CD4-positive, CD25-positive, alpha-beta regulatory T cell (primary cell): ENCODE measurements at regions not wholly inside any gene's neighbourhood (a gene's known extent, or its start where the extent isn't known, plus 50 kb on each side); places are given as distances from the start of the nearest gene placed in this dataset.

Experiments
- ATAC-seq, 2 donors: fragments of 150-1000 bp; cut with Tn5 transposase; one replicate each; pipeline ENCODE4 v1.10.0; 2021; ENCODE audit warnings: low read depth in 2 of 2, moderate number of reproducible peaks in 2 of 2, moderate library complexity in 1 of 2
- DNase-seq, 3 donors: peaks; one replicate each; pipeline versions ENCODE4 v3.0.0 to v3.0.0-alpha.2; 2012 to 2022; ENCODE audit warnings: mixed read lengths in 1 of 3
- H3K27ac ChIP-seq: one replicate; pipeline ENCODE4 v1.7.0; 2013; ENCODE audit warnings: mild to moderate bottlenecking, low read length; ENCODE audit not compliant: insufficient read depth, poor library complexity, severe bottlenecking
- H3K27me3 ChIP-seq: one replicate; pipeline ENCODE4 v1.7.0; 2013; ENCODE audit warnings: low read length; ENCODE audit not compliant: control insufficient read depth, insufficient read depth
- H3K36me3 ChIP-seq: one replicate; pipeline ENCODE4 v1.7.0; 2013; ENCODE audit warnings: mild to moderate bottlenecking, low read length, moderate library complexity; ENCODE audit not compliant: control insufficient read depth, insufficient read depth
- H3K4me1 ChIP-seq: 2 replicates; pipeline ENCODE4 v1.7.0; 2013; ENCODE audit warnings: mild to moderate bottlenecking, low read length; ENCODE audit not compliant: insufficient read depth, control insufficient read depth, poor library complexity, severe bottlenecking
- H3K4me3 ChIP-seq: one replicate; pipeline ENCODE4 v1.7.0; 2013; ENCODE audit warnings: low read depth, mild to moderate bottlenecking, low read length, moderate library complexity
- H3K9me3 ChIP-seq, 2 experiments: 1 replicate in 1 of 2; 2 replicates in 1 of 2; pipeline ENCODE4 v1.7.0; 2013; ENCODE audit warnings: low read length in 2 of 2, mild to moderate bottlenecking in 1 of 2, moderate library complexity in 1 of 2; ENCODE audit not compliant: control insufficient read depth in 2 of 2
- H3K27ac Mint-ChIP-seq, 3 donors: one replicate each; pipeline ENCODE4 v1.8.0; 2020 to 2022; ENCODE audit warnings: mild to moderate bottlenecking in 3 of 3, mixed read lengths in 3 of 3, moderate library complexity in 2 of 3
- H3K27me3 Mint-ChIP-seq: one replicate; pipeline ENCODE4 v1.8.0; 2022; ENCODE audit warnings: mild to moderate bottlenecking, mixed read lengths
- H3K36me3 Mint-ChIP-seq: one replicate; pipeline ENCODE4 v1.8.0; 2020; ENCODE audit warnings: mixed read lengths
- H3K4me1 Mint-ChIP-seq, 4 donors: one replicate each; pipeline ENCODE4 v1.8.0; 2020 to 2022; ENCODE audit warnings: mixed read lengths in 4 of 4, mild to moderate bottlenecking in 1 of 4
- H3K4me3 Mint-ChIP-seq, 4 donors: one replicate each; pipeline ENCODE4 v1.8.0; 2020 to 2022; ENCODE audit warnings: mild to moderate bottlenecking in 4 of 4, mixed read lengths in 4 of 4, moderate library complexity in 3 of 4
- H3K9me3 Mint-ChIP-seq, 7 donors: one replicate each; pipeline ENCODE4 v1.8.0; 2020 to 2022; ENCODE audit warnings: mixed read lengths in 7 of 7, mild to moderate bottlenecking in 3 of 7, moderate library complexity in 2 of 7

DNA sequence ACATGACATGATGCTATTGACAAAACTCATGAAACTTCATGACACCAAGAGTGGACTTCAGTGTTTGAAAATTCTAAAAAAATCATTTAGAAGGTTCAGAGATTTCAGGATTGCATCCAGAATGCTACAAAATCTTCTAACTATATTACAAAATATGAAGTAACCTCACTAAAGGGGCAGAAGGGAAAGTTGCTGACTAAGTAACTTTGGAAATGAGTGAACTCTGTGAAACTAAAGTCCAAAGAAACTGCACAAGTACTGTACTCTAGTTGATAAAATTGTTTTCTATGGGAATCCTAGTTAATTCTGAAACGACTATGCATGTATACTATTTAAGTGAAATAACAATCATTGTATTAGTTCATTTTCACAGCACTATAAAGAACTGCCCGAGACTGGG is 184.4 kb downstream of the LYPLAL1 start:
- H3K4me1 ChIP-seq = no peaks in the 10 kb centered on the region
- Mint-ChIP-seq H3K27ac (no peak overlapping the region), H3K27me3 (no peaks in the 10 kb centered on the region), H3K4me1 (no peaks in the 10 kb centered on the region), H3K9me3 (peaks cover 0 to 3% (median 0%) of the 10 kb centered on the region in 7 donors), H3K36me3 (no peaks in the 10 kb centered on the region), H3K4me3 (no peak overlapping the region)
- H3K36me3 ChIP-seq = no peaks in the 10 kb centered on the region
- DNase-seq (no peak), ATAC-seq (no peak)
- H3K27ac ChIP-seq = no peak overlapping the region
- no peaks in the 10 kb centered on the region for H3K27me3 ChIP-seq
- H3K4me3 ChIP-seq = no peak overlapping the region
- H3K9me3 ChIP-seq = no peaks in the 10 kb centered on the region

DNA sequence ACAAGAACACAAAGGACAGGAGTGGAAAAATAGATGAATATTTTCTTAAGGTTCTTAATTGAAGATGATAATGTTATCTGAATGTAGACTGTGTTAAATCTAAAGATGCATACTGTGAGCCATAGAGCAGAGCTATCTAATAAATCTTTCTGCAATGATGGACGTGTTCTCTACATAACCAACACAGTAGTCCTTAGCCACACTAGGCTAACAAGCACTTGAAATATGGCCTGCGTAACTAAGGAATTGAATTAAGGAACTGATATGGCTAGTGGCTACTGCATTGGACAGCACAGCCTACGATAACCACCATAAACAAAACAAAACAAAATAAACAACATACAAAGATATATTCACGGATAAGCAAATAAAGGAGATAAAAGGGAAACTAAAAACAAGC is 181.3 kb downstream of the LYPLAL1 start:
- H3K27me3 Mint-ChIP-seq = no peaks in the 10 kb centered on the region
- no peak overlapping the region for H3K4me3 Mint-ChIP-seq
- peaks cover 0 to 3% (median 0%) of the 10 kb centered on the region in 7 donors for H3K9me3 Mint-ChIP-seq
- H3K9me3 ChIP-seq = no peaks in the 10 kb centered on the region
- H3K27ac ChIP-seq = no peak overlapping the region
- H3K36me3 Mint-ChIP-seq = no peaks in the 10 kb centered on the region
- no peak overlapping the region for H3K4me3 ChIP-seq
- H3K4me1 ChIP-seq = no peaks in the 10 kb centered on the region
- no peak for ATAC-seq
- H3K27ac Mint-ChIP-seq = no peak overlapping the region
- no peaks in the 10 kb centered on the region for H3K36me3 ChIP-seq
- no peak for DNase-seq
- no peaks in the 10 kb centered on the region for H3K4me1 Mint-ChIP-seq
- no peaks in the 10 kb centered on the region for H3K27me3 ChIP-seq

DNA sequence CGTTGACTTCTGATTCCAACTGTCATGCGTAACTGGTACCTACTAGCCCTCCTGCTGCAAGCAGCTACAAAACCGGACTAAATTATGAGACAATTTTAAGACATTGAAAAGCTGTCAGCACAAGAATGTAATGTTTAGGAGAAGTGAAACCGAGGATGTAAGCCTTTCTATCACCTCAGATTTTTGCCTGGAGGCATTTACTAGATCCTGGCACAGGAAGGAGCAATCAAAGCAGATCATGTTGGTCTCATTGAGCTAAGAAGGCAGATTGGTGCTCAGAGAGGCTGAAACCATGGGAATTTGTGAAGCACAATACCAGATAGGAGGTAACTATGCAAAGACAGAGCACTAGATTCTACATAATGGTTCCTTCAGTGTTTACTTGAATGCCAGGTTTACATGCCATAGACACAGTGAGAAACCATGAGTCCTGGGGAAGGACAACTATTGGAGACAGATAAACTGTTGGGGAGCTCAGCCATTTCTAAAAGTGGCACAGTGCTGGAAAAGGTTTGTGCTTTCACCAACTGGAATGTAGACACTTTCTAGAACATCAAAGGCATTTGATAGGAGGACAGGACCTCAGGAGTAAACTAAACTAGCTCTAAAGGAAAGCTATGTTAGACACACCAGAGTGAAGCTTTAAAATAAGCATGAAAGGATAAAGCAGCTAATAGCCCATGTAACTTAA is 179.4 kb downstream of the LYPLAL1 start:
- Histone ChIP-seq H3K4me1 (no peaks in the 10 kb centered on the region), H3K36me3 (no peaks in the 10 kb centered on the region), H3K9me3 (no peaks in the 10 kb centered on the region), H3K27me3 (no peaks in the 10 kb centered on the region), H3K27ac (no peak overlapping the region), H3K4me3 (no peak overlapping the region)
- no peaks in the 10 kb centered on the region for H3K27me3 Mint-ChIP-seq
- H3K4me1 Mint-ChIP-seq = no peaks in the 10 kb centered on the region
- H3K9me3 Mint-ChIP-seq = peaks cover 0 to 9% (median 3%) of the 10 kb centered on the region in 7 donors
- DNase-seq (no peak), ATAC-seq (no peak)
- H3K4me3 Mint-ChIP-seq = no peak overlapping the region
- no peak overlapping the region for H3K27ac Mint-ChIP-seq
- no peaks in the 10 kb centered on the region for H3K36me3 Mint-ChIP-seq

DNA sequence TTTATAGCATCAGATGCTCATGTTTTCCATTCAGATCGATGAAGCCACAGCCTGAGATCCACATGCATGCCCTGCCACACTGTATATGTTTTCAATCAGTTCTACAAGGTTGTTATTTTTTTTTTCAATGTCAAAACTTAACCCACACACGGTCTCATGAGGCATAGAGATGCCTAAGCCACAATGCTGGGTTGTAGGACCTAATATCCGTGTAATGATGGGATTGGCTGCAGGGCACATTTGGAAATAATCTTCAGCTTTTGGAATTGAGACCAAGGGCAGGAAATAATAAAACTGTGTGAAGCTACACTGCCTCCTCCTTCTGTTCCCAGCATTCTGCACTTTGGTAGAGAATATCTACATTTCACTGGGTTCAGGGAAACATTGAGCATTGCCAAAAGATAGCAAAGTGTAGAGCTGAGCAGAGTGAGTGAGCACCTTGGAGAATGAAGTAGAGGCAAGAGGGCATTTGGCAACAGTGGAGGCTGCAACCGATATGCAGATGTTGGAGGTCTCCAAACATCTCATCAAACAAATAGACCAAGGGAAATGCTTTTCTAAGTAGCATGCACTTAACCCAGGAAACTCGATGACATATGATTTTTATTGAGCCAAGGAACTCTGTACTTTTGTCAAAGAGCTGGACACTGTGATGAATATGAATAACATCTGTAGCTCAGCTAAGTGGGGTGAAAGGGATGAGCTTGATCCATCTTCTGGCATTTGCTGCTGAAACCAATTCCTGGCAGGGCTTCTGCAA is 176.7 kb downstream of the LYPLAL1 start:
- Mint-ChIP-seq H3K27ac (no peak overlapping the region), H3K36me3 (no peaks in the 10 kb centered on the region), H3K27me3 (no peaks in the 10 kb centered on the region), H3K4me1 (no peaks in the 10 kb centered on the region), H3K4me3 (no peak overlapping the region), H3K9me3 (peaks cover 0 to 20% (median 5%) of the 10 kb centered on the region in 7 donors)
- no peaks in the 10 kb centered on the region for H3K4me1 ChIP-seq
- no peaks in the 10 kb centered on the region for H3K36me3 ChIP-seq
- no peak overlapping the region for H3K27ac ChIP-seq
- ATAC-seq (no peak), DNase-seq (no peak)
- H3K27me3 ChIP-seq = no peaks in the 10 kb centered on the region
- H3K9me3 ChIP-seq = peaks cover 8 to 9% of the 10 kb centered on the region in 2 experiments
- no peak overlapping the region for H3K4me3 ChIP-seq

DNA sequence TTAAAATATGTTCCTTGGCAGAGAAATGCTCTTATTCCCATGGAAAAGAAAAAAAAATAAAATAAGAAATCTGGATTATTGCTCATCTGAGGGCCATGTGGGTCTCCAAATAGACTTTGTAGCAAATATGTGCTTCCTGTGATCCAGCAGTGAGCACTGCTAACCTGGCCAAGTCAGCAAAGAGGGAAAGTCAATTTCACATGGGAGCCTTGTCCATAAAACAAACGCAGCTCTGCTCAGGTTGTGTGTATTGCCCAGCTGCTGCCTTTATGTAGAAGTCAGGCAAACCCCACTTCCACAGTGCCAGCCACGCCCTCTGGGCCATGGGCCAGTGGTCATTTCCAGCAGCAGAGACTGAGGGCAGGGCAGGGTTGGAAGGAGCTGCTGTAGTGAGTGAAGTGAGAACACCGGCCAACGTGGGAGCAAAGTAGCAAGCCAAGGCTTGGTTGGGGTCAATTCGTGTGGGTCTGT is 174.3 kb downstream of the LYPLAL1 start:
- peaks cover 2 to 31% (median 14%) of the 10 kb centered on the region in 7 donors for H3K9me3 Mint-ChIP-seq
- H3K4me3 Mint-ChIP-seq = no peak overlapping the region
- Histone ChIP-seq H3K9me3 (peaks cover 8 to 9% of the 10 kb centered on the region in 2 experiments), H3K4me1 (no peaks in the 10 kb centered on the region), H3K4me3 (no peak overlapping the region), H3K27ac (no peak overlapping the region), H3K36me3 (no peaks in the 10 kb centered on the region), H3K27me3 (no peaks in the 10 kb centered on the region)
- DNase-seq (no peak), ATAC-seq (no peak)
- no peaks in the 10 kb centered on the region for H3K27me3 Mint-ChIP-seq
- no peaks in the 10 kb centered on the region for H3K4me1 Mint-ChIP-seq
- H3K27ac Mint-ChIP-seq = no peak overlapping the region
- H3K36me3 Mint-ChIP-seq = peaks cover 4% of the 10 kb centered on the region

DNA sequence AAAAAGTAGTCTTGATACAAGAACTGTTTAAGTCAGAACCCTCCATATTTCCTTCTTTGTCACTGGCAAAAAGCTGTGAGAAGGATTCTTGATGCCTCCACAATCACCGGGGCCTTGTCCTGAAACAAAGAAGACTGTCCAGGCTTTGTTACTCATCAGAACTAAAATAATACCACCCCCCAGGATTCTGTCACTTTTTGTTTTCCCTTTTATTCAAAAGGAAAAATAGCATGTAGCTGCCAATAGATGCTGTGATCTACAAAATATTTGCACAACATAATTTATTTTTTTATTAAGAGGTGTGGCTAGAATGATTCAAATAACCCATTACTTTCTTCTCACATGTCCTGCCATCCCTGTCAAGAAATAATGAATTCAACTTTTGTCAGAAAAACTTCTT is 173.7 kb downstream of the LYPLAL1 start:
- Histone ChIP-seq H3K4me3 (no peak overlapping the region), H3K36me3 (no peaks in the 10 kb centered on the region), H3K27ac (no peak overlapping the region), H3K4me1 (no peaks in the 10 kb centered on the region), H3K9me3 (peaks cover 8 to 9% of the 10 kb centered on the region in 2 experiments), H3K27me3 (no peaks in the 10 kb centered on the region)
- no peaks in the 10 kb centered on the region for H3K4me1 Mint-ChIP-seq
- peaks cover 2 to 31% (median 14%) of the 10 kb centered on the region in 7 donors for H3K9me3 Mint-ChIP-seq
- no peak for ATAC-seq
- no peak for DNase-seq
- H3K27ac Mint-ChIP-seq = no peak overlapping the region
- H3K4me3 Mint-ChIP-seq = no peak overlapping the region
- peaks cover 4% of the 10 kb centered on the region for H3K36me3 Mint-ChIP-seq
- no peaks in the 10 kb centered on the region for H3K27me3 Mint-ChIP-seq

DNA sequence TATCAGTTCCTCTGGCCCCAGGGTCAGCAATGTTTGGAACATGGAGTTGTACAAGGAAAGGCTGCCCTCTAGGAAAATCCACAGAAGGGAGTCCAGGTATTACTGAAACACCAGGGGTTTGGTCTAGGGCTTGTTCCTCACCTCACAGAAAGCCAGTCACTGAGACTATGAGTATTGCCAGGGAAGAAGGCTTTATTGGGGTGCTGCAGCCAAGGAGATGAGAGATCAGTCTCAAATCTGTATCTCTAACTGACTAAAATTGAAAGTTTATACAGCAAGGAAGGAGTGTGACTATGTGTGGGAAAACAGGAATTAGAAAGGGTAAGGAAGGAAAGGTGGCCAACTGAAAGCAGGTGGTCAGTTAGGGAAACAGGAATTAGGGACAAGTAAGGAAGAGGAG is 172.3 kb downstream of the LYPLAL1 start:
- Mint-ChIP-seq H3K27ac (no peak overlapping the region), H3K4me3 (no peak overlapping the region)
- peaks cover 8 to 9% of the 10 kb centered on the region in 2 experiments for H3K9me3 ChIP-seq

More for the DNA sequence above, 172.3 kb downstream of the LYPLAL1 start:
- peaks cover 4% of the 10 kb centered on the region for H3K36me3 Mint-ChIP-seq
- Histone ChIP-seq H3K27ac (no peak overlapping the region), H3K27me3 (no peaks in the 10 kb centered on the region), H3K4me1 (no peaks in the 10 kb centered on the region), H3K4me3 (no peak overlapping the region), H3K36me3 (no peaks in the 10 kb centered on the region)
- no peaks in the 10 kb centered on the region for H3K27me3 Mint-ChIP-seq
- ATAC-seq = no peak
- DNase-seq = no peak
- H3K9me3 Mint-ChIP-seq = peaks cover 2 to 31% (median 14%) of the 10 kb centered on the region in 7 donors
- no peaks in the 10 kb centered on the region for H3K4me1 Mint-ChIP-seq
